ENCODE measurements at regions not wholly inside any gene's neighbourhood (a gene's known extent, or its start where the extent isn't known, plus 50 kb on each side); places are given as distances from the start of the nearest gene placed in this dataset.
A peak's percentile ranks its signal among the peaks of the same experiment; 100 is the strongest.

DNA sequence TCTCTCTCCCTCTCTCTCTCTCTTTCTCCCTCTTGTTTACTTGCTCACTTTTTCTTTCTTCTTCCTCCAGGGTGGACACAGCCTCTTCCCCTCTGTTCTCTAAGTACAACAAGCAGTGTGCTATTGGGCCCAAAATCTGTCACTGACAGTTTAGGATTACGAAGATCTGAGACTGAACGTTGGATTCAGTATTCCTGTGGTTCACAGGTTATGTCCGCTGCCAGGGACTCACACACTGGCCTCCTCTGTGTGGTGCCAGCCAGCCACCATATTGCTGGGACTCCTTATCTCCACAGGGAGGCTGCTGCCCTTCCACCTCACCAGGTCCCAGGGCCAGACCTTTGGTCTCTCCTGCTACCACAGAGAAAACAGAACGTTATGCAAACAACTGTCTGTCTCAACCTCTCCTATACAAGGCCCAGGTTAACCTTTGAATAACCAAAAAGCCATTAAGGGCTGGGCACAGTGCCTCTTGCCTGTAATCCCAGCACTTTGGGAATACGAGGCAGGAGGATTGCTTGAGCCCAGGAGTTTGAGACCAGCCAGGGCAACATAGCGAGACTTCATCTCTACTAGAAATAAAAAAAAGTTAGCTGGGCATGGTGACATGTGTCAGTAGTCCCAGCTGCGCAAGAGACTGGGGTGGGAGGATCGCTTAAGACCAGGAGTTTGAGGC lies 171.9 kb upstream of the RAB4A start (continued):
- TF ChIP-seq ZNF33B (CRISPR knock-in tag; IDR thresholded peaks at IDR 0.05) (no peak; the same call in 1 of the 2 replicates), FOXP1 (IDR thresholded peaks at IDR 0.05) (no peak), FOXP1 (CRISPR knock-in tag; IDR thresholded peaks at IDR 0.05) (peak; percentile 80), YEATS2 (CRISPR knock-in tag; IDR thresholded peaks at IDR 0.05; ENCODE audit: borderline replicate concordance) (no peak), ZNF510 (CRISPR knock-in tag; IDR thresholded peaks at IDR 0.05; ENCODE audit: low read depth) (no peak), ZNF337 (CRISPR knock-in tag; IDR thresholded peaks at IDR 0.05; ENCODE audit: borderline replicate concordance, low read depth) (no peak), ZBTB8A (CRISPR knock-in tag; IDR thresholded peaks at IDR 0.05; ENCODE audit: borderline replicate concordance, low read depth) (no peak), ZNF839 (CRISPR knock-in tag; IDR thresholded peaks at IDR 0.05; ENCODE audit: borderline replicate concordance) (0 out of 2 replicates have a peak, but pooled peaks have one; percentile 55), TCF12 (IDR thresholded peaks at IDR 0.05) (no peak), TCF12 (CRISPR knock-in tag; IDR thresholded peaks at IDR 0.05) (no peak), SRSF1 (optimal IDR thresholded peaks at IDR 0.05; ENCODE audit: low read depth, low read length) (no peak), SMARCE1 (IDR thresholded peaks at IDR 0.05; ENCODE audit: borderline replicate concordance) (no peak), ZNF724P (CRISPR knock-in tag; IDR thresholded peaks at IDR 0.05; ENCODE audit: borderline replicate concordance) (peak; percentile 39; the same call in 1 of the 2 replicates), KMT2A (CRISPR knock-in tag; IDR thresholded peaks at IDR 0.05) (peak; percentile 79)
- TF ChIP-seq, protein P1, sequence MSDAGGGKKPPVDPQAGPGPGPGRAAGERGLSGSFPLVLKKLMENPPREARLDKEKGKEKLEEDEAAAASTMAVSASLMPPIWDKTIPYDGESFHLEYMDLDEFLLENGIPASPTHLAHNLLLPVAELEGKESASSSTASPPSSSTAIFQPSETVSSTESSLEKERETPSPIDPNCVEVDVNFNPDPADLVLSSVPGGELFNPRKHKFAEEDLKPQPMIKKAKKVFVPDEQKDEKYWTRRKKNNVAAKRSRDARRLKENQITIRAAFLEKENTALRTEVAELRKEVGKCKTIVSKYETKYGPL (CRISPR knock-in tag; IDR thresholded peaks at IDR 0.05), result peak; percentile 96
- TF ChIP-seq, protein P2, sequence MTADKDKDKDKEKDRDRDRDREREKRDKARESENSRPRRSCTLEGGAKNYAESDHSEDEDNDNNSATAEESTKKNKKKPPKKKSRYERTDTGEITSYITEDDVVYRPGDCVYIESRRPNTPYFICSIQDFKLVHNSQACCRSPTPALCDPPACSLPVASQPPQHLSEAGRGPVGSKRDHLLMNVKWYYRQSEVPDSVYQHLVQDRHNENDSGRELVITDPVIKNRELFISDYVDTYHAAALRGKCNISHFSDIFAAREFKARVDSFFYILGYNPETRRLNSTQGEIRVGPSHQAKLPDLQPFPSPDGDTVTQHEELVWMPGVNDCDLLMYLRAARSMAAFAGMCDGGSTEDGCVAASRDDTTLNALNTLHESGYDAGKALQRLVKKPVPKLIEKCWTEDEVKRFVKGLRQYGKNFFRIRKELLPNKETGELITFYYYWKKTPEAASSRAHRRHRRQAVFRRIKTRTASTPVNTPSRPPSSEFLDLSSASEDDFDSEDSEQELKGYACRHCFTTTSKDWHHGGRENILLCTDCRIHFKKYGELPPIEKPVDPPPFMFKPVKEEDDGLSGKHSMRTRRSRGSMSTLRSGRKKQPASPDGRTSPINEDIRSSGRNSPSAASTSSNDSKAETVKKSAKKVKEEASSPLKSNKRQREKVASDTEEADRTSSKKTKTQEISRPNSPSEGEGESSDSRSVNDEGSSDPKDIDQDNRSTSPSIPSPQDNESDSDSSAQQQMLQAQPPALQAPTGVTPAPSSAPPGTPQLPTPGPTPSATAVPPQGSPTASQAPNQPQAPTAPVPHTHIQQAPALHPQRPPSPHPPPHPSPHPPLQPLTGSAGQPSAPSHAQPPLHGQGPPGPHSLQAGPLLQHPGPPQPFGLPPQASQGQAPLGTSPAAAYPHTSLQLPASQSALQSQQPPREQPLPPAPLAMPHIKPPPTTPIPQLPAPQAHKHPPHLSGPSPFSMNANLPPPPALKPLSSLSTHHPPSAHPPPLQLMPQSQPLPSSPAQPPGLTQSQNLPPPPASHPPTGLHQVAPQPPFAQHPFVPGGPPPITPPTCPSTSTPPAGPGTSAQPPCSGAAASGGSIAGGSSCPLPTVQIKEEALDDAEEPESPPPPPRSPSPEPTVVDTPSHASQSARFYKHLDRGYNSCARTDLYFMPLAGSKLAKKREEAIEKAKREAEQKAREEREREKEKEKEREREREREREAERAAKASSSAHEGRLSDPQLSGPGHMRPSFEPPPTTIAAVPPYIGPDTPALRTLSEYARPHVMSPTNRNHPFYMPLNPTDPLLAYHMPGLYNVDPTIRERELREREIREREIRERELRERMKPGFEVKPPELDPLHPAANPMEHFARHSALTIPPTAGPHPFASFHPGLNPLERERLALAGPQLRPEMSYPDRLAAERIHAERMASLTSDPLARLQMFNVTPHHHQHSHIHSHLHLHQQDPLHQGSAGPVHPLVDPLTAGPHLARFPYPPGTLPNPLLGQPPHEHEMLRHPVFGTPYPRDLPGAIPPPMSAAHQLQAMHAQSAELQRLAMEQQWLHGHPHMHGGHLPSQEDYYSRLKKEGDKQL (CRISPR knock-in tag; IDR thresholded peaks at IDR 0.05; ENCODE audit: low read depth), result peak; percentile 66; the same call in 1 of the 2 replicates
- TF ChIP-seq, protein P3, sequence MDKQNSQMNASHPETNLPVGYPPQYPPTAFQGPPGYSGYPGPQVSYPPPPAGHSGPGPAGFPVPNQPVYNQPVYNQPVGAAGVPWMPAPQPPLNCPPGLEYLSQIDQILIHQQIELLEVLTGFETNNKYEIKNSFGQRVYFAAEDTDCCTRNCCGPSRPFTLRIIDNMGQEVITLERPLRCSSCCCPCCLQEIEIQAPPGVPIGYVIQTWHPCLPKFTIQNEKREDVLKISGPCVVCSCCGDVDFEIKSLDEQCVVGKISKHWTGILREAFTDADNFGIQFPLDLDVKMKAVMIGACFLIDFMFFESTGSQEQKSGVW (CRISPR knock-in tag; IDR thresholded peaks at IDR 0.05; ENCODE audit: borderline replicate concordance), result no peak
- TF ChIP-seq, protein P4, sequence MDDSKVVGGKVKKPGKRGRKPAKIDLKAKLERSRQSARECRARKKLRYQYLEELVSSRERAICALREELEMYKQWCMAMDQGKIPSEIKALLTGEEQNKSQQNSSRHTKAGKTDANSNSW (CRISPR knock-in tag; IDR thresholded peaks at IDR 0.05; ENCODE audit: borderline replicate concordance), result no peak
- TF ChIP-seq, protein P5, sequence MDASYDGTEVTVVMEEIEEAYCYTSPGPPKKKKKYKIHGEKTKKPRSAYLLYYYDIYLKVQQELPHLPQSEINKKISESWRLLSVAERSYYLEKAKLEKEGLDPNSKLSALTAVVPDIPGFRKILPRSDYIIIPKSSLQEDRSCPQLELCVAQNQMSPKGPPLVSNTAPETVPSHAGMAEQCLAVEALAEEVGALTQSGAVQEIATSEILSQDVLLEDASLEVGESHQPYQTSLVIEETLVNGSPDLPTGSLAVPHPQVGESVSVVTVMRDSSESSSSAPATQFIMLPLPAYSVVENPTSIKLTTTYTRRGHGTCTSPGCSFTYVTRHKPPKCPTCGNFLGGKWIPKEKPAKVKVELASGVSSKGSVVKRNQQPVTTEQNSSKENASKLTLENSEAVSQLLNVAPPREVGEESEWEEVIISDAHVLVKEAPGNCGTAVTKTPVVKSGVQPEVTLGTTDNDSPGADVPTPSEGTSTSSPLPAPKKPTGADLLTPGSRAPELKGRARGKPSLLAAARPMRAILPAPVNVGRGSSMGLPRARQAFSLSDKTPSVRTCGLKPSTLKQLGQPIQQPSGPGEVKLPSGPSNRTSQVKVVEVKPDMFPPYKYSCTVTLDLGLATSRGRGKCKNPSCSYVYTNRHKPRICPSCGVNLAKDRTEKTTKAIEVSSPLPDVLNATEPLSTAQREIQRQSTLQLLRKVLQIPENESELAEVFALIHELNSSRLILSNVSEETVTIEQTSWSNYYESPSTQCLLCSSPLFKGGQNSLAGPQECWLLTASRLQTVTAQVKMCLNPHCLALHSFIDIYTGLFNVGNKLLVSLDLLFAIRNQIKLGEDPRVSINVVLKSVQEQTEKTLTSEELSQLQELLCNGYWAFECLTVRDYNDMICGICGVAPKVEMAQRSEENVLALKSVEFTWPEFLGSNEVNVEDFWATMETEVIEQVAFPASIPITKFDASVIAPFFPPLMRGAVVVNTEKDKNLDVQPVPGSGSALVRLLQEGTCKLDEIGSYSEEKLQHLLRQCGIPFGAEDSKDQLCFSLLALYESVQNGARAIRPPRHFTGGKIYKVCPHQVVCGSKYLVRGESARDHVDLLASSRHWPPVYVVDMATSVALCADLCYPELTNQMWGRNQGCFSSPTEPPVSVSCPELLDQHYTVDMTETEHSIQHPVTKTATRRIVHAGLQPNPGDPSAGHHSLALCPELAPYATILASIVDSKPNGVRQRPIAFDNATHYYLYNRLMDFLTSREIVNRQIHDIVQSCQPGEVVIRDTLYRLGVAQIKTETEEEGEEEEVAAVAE (CRISPR knock-in tag; IDR thresholded peaks at IDR 0.05; ENCODE audit: borderline replicate concordance), result 0 out of 2 replicates have a peak, but pooled peaks have one; percentile 15

Measured in HepG2 (cell line).